BJ (cell line): ENCODE measurements at regions not wholly inside any gene's neighbourhood (a gene's known extent, or its start where the extent isn't known, plus 50 kb on each side); places are given as distances from the start of the nearest gene placed in this dataset.

ENCODE experiments used
- CTCF ChIA-PET: fragments of 350-600 bp; formaldehyde crosslinking; extraction: SDS; loops from one replicate; lab custom pipeline; 2021; ENCODE audit warnings: antibody characterized with exemption, inconsistent platforms; lab: Yijun Ruan, JAX
- POLR2A ChIA-PET: fragments of 300-600 bp; sonication (Branson Sonifier 250); formaldehyde crosslinking; extraction: SDS; loops from one replicate; lab custom pipeline; 2021; ENCODE audit warnings: antibody characterized with exemption; lab: Charles Lee
- DNase-seq: peaks from one replicate; pipeline ENCODE4 v3.0.0-alpha.2; 2011; ENCODE audit warnings: low read depth
- H3K27me3 ChIP-seq: 2 replicates; pipeline ENCODE4 v1.6.0; 2011; ENCODE audit warnings: low read length; ENCODE audit not compliant: control insufficient read depth, insufficient read depth
- H3K36me3 ChIP-seq: 2 replicates; pipeline ENCODE4 v1.5.1; 2011; ENCODE audit warnings: low read length; ENCODE audit not compliant: control insufficient read depth, insufficient read depth
- H3K4me3 ChIP-seq: 2 replicates; pipeline ENCODE4 v1.5.1; 2011; ENCODE audit warnings: low read depth, mild to moderate bottlenecking, control low read depth, low read length
- CTCF ChIP-seq: IDR thresholded peaks from 2 replicates; pipeline ENCODE4 v1.5.1; 2011; ENCODE audit warnings: low read depth, mild to moderate bottlenecking, control low read depth, inconsistent platforms, low read length, moderate library complexity; ENCODE audit not compliant: insufficient read depth

DNA sequence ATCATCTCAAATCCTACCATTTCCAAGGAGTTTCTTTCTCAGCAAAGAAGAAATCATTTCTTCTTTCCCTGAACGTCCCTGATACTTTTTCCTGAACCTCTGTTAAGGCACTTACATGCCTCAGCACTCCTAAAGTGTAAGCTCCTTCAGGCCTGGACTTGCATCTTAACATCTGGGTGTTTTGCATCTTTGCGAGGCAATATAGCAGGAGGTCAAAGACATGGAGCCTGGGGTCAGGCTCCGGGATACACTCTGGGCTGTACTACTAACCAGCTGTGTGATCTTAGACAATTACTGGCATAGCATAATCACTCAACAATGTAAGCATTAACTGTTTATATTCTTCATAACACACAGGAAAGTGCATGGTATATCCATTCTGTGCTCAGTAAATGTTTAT lies 275.5 kb upstream of the BOD1L1 start:
- POLR2A ChIA-PET, result no interaction called here
- Histone ChIP-seq H3K4me3 (no peak overlapping the region), H3K27me3 (no peaks in the 10 kb centered on the region), H3K36me3 (no peaks in the 10 kb centered on the region)
- TF ChIP-seq CTCF, result no peak
- CTCF ChIA-PET, result interaction anchor here (0.8 kb wide), 1 partner anchor 248 kb away, joined by 3 read pairs; no protein-coding TSS in a partner anchor
- DNase-seq, result no peak

DNA sequence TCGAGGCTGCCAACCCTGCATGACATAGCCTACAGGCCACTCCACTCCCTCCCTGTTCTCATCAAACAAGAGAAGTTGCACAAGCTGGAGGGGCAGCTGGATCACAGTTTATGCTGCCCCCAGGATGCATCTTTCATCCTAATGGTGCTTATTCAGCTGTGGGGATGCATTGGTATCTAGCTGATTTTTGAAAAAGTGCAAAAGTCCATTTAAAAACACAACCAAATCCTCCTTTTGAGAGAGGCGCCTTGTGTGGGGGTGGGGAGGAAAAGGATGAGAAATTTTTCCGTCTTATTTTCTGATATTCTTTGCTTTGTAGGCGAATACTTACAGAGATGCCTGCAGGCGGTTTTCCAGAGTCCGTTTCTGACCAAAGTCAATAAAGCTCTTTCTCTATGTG lies 276.4 kb upstream of the BOD1L1 start:
- Histone ChIP-seq H3K27me3 (no peaks in the 10 kb centered on the region), H3K36me3 (no peaks in the 10 kb centered on the region), H3K4me3 (no peak overlapping the region)
- TF ChIP-seq CTCF, result no peak
- ChIA-PET CTCF (interaction anchor here (1.2 kb wide), 1 partner anchor 11 kb away, joined by 3 read pairs; no protein-coding TSS in a partner anchor), POLR2A (no interaction called here)
- DNase-seq, result no peak

GRCh38 chr4:13905543-13905942 lies 278.0 kb upstream of the BOD1L1 start:
- no peak for DNase-seq
- ChIA-PET POLR2A (no interaction called here), CTCF (interaction anchor here (1.0 to 1.2 kb wide), 3 partner anchors 12 to 251 kb away, joined by 3 to 6 read pairs (median 3); no protein-coding TSS in a partner anchor)
- Histone ChIP-seq H3K4me3 (no peak overlapping the region), H3K27me3 (no peaks in the 10 kb centered on the region), H3K36me3 (no peaks in the 10 kb centered on the region)
- TF ChIP-seq CTCF, result no peak

DNA sequence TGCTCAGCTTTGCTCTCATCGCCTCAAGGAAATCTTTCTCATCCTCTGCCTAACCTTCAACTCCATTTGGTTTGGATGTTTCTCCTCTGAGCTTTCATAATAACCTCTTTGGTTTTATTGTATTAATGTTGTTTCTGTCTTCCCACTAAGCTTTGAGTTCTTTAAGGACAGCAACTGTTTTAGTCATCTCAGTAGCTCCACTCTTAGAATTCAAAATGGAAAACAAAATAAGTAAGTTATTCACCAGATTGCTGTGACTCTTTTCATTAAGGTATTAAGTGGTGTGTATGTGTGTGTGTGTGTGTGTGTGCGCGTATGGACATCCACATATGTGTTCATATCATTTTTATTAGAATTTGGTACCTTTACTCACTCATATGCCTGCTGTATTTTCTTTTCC lies 279.2 kb upstream of the BOD1L1 start:
- Histone ChIP-seq H3K36me3 (no peaks in the 10 kb centered on the region), H3K27me3 (no peaks in the 10 kb centered on the region), H3K4me3 (no peak overlapping the region)
- CTCF ChIA-PET, result interaction anchor here (0.7 to 1.5 kb wide), 7 partner anchors 8 to 252 kb away, joined by 3 to 6 read pairs (median 3); no protein-coding TSS in a partner anchor
- POLR2A ChIA-PET, result interaction anchor here (0.6 to 1.4 kb wide), 3 partner anchors 11 to 553 kb away, joined by 3 to 6 read pairs (median 4); no protein-coding TSS in a partner anchor
- DNase-seq, result no peak
- TF ChIP-seq CTCF, result no peak

- peak; percentile 45 for TF ChIP-seq CTCF
- CTCF ChIA-PET, result interaction anchor here (0.6 to 1.5 kb wide), 9 partner anchors 10 to 925 kb away, joined by 3 to 5 read pairs (median 3); no protein-coding TSS in a partner anchor
- H3K4me3 ChIP-seq, result no peak overlapping the region
- no peaks in the 10 kb centered on the region for H3K36me3 ChIP-seq
- no peaks in the 10 kb centered on the region for H3K27me3 ChIP-seq
- DNase-seq, result peak; percentile 95
- POLR2A ChIA-PET, result interaction anchor here (0.6 to 1.4 kb wide), 3 partner anchors 11 to 553 kb away, joined by 3 to 6 read pairs (median 4); no protein-coding TSS in a partner anchor
Observed at GRCh38 chr4:13907255-13907751, 279.8 kb upstream of the BOD1L1 start.
